Mesodermal cell (in vitro differentiated cells): ENCODE measurements at regions not wholly inside any gene's neighbourhood (a gene's known extent, or its start where the extent isn't known, plus 50 kb on each side); places are given as distances from the start of the nearest gene placed in this dataset.

Experiments
- H3K27ac ChIP-seq: 2 replicates; pipeline ENCODE4 v1.7.0; 2013; ENCODE audit warnings: mild to moderate bottlenecking, low read depth, low read length, moderate library complexity; ENCODE audit not compliant: severe bottlenecking
- H3K36me3 ChIP-seq: 2 replicates; pipeline ENCODE4 v1.7.1; 2013; ENCODE audit warnings: mild to moderate bottlenecking, low read length, moderate library complexity; ENCODE audit not compliant: control insufficient read depth, insufficient read depth
- H3K4me1 ChIP-seq: one replicate; pipeline ENCODE4 v1.7.1; 2013; ENCODE audit warnings: mild to moderate bottlenecking, low read length; ENCODE audit not compliant: insufficient read depth, control insufficient read depth, poor library complexity, severe bottlenecking
- H3K4me3 ChIP-seq: 2 replicates; pipeline ENCODE4 v1.7.0; 2013; ENCODE audit warnings: low read length, control low read depth, mild to moderate bottlenecking; ENCODE audit not compliant: insufficient read depth, poor library complexity, severe bottlenecking; ENCODE audit errors: extremely low read depth
- H3K9me3 ChIP-seq: 2 replicates; pipeline ENCODE4 v1.7.1; 2013; ENCODE audit warnings: mild to moderate bottlenecking, low read length, moderate library complexity; ENCODE audit not compliant: control insufficient read depth
- WGBS, 2 experiments: methylation state at CpG; one replicate each; pipeline ENCODE4 v1.1.5; 2013; ENCODE audit warnings: missing lambda C conversion rate in 2 of 2; ENCODE audit not compliant: insufficient coverage in 2 of 2; 5-methylcytosine and 5-hydroxymethylcytosine counted together

DNA sequence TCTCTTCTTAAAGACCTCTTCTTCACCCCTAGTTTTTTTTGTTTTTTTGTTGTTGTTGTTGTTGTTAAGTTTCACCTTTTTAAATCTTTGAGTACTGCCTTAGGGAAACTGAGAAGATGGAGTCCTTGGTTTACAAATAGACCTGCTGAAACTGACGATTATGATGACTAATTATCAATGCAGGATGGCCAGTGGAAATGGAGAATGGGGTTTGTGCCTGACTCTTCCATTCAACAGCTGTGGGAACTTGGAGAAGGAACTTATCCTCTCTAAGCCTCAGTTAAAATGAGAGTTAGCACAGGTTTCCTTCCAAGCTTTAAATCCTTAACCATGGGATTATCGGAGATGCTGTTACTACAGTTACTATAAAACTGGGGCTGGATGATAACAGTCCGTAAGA is 66.7 kb upstream of the PNMA1 start:
- peaks cover 33% of the 10 kb centered on the region for H3K4me1 ChIP-seq
- WGBS, 2 experiments = 60 to 71% methylated on average over 1 of the region's 3 CpGs
- no peak overlapping the region for H3K4me3 ChIP-seq
- H3K27ac ChIP-seq = no peak overlapping the region
- no peaks in the 10 kb centered on the region for H3K9me3 ChIP-seq
- H3K36me3 ChIP-seq = peaks cover 11% of the 10 kb centered on the region

- Histone ChIP-seq H3K27ac (no peak overlapping the region), H3K4me3 (no peak overlapping the region), H3K36me3 (peaks cover 11% of the 10 kb centered on the region), H3K9me3 (no peaks in the 10 kb centered on the region), H3K4me1 (peaks cover 30% of the 10 kb centered on the region)
- WGBS, 2 experiments = 82 to 100% methylated on average over 1 to 3 of the region's 4 CpGs
Measured at GRCh38 chr14:73780391-73780790, 66.2 kb upstream of the PNMA1 start.

DNA sequence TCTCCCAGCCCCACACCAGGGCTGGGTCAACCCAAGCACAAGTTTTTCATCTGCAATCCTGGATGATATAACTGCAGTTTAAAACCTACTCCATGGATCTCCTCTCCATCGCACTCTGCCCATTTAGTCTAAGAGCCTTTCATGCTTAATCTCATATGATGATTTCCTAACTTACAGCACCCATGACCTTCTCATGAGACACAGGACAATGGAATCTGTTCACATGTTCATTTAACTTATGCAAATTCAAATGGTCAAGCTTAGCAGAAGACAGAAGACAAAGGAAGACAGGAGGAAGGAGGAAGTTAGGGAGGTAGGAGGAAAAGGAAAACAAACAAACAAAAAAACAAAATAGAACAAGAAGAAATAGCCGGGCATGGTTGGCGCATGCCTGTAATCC is 64.6 kb upstream of the PNMA1 start:
- Histone ChIP-seq H3K4me3 (no peak overlapping the region), H3K4me1 (peaks cover 21% of the 10 kb centered on the region), H3K36me3 (peaks cover 11% of the 10 kb centered on the region), H3K9me3 (no peaks in the 10 kb centered on the region), H3K27ac (no peak overlapping the region)
- 93 to 100% methylated on average over 3 of the region's 3 CpGs for WGBS, 2 experiments

- Histone ChIP-seq H3K4me1 (peaks cover 7% of the 10 kb centered on the region), H3K27ac (no peak overlapping the region), H3K36me3 (peaks cover 11% of the 10 kb centered on the region), H3K4me3 (no peak overlapping the region), H3K9me3 (no peaks in the 10 kb centered on the region)
- 61 to 71% methylated on average over 7 of the region's 7 CpGs for WGBS, 2 experiments
Measured at GRCh38 chr14:73777420-73777819, 63.2 kb upstream of the PNMA1 start.

- H3K9me3 ChIP-seq = no peaks in the 10 kb centered on the region
- peaks cover 4% of the 10 kb centered on the region for H3K36me3 ChIP-seq
- peak overlapping the region; percentile 36 for H3K27ac ChIP-seq
- H3K4me1 ChIP-seq = peaks cover 18% of the 10 kb centered on the region
- 86 to 93% methylated on average over 1 to 2 of the region's 3 CpGs for WGBS, 2 experiments
- H3K4me3 ChIP-seq = no peak overlapping the region
Measured at GRCh38 chr14:73776194-73776537, 62.0 kb upstream of the PNMA1 start.

DNA sequence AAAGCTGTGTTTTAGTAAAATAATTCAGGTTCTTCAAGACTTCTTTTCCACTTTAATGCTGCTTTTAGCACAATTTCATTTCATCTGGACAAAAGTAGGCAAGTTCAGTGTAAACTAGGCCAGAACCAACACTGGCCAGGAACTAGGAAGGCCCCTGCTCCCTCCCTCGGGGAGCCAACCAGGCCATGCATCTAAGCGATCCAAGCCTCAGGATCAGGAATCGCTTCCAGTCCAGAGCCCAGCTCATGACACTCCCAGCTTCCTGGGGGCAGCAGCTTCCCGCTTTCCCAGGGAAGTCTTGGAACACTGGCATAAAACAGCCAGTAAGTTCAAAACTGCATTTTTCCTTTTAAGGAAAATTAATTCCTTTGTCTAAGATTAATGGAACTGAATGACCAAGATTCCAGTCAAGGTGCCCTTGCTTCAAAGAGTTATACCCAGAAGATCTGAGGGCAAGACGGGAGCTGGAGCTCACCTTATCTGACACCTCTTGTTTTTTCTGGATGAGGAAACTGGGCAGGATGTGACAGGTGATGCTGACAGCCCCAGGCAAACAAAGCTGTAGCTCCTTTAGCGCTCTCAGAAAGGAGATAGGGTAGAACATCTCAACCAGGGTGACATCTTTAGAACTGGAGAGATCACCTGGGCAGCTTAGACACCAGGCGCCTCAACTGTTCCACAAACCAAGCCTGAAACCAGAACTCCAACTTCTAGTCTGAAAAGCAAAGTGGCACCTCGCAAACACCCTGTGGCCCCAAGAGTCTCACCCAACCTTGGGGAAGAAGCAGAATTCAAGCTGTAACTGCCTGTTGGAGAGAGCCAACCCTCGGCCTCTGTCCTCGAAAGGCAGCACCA is 61.4 kb upstream of the PNMA1 start:
- H3K36me3 ChIP-seq = peaks cover 4% of the 10 kb centered on the region
- peak overlapping the region; percentile 36 for H3K27ac ChIP-seq
- H3K4me3 ChIP-seq = no peak overlapping the region
- H3K9me3 ChIP-seq = no peaks in the 10 kb centered on the region
- H3K4me1 ChIP-seq = peaks cover 23% of the 10 kb centered on the region
- WGBS, 2 experiments = 95 to 98% methylated on average over 9 to 10 of the region's 10 CpGs

DNA sequence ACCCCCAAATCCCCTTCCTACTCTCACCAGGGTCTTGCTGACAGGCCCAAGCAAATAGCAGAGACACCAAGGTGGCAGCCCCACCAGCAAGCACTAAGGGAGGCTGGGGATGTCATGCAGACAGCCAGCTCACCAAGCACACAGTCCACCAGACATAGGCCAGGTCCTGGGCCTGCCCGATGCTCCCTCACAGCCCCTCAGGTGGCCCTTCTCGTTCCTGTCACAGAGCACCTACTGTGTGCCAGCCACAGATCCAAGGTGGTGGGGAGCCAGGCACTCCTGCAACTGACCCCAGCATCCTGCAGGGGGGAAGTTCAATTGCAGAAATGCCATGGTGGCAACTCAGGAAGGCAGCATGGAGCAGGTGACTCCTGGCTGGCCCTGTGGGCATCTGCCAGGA is 60.5 kb upstream of the PNMA1 start:
- no peaks in the 10 kb centered on the region for H3K9me3 ChIP-seq
- H3K4me1 ChIP-seq = peaks cover 23% of the 10 kb centered on the region
- H3K36me3 ChIP-seq = peaks cover 3% of the 10 kb centered on the region
- H3K4me3 ChIP-seq = no peak overlapping the region
- 86 to 100% methylated on average over 1 to 2 of the region's 2 CpGs for WGBS, 2 experiments
- H3K27ac ChIP-seq = no peak overlapping the region

DNA sequence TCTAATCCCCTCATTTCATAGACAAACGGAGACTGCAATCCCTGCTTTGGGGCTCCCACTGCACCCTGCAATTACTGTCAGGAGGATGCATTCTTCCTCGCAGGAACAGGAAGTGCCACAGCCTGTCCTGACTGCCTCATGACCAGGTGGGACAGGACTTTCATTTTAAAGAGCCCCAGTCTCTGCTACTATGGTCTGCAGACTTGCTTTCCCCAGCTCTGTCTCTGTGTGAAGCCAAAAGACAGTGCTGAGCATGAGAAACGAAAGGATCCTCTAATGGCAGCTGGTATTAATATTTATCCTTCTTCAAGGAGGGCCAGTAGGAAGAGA is 60.0 kb upstream of the PNMA1 start:
- H3K36me3 ChIP-seq = peaks cover 3% of the 10 kb centered on the region
- no peak overlapping the region for H3K27ac ChIP-seq
- H3K4me1 ChIP-seq = peaks cover 26% of the 10 kb centered on the region
- no peaks in the 10 kb centered on the region for H3K9me3 ChIP-seq
- WGBS, 2 experiments = 74 to 76% methylated on average over 2 of the region's 3 CpGs
- H3K4me3 ChIP-seq = no peak overlapping the region

DNA sequence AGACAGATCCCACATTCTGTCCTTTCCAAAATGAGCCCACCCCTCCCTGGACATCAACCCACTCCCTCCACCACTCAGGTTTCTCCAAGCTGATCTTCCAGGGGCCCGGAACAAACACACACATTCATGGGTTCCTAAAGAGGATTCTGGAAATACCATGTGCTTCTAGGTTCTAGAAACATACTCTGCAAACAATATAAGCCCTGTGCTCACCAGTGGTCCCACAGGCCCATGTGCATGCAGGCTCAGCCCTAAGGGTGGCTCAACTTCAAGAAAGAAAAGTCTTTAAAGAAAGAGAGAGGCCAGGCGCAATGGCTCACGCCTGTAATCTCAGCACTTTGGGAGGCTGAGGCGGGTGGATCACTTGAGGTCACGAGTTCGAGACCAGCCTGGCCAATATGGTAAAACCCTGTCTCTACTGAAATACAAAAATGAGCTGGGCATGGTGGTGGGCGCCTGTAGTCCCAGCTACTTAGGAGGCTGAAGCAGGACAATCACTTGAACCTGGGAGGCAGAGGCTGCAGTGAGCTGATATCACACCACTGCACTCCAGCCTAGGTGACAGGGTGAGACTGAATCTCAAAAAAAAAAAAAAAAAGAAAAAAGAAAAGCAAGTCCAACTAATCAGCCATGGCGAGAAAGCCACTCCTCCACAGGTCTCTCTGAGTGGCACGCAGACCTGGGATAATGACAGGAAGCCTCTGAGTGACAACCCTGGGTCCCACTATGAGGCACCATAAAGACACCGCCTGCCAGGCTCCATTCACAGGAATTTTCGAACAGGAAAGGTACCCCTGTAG is 59.5 kb upstream of the PNMA1 start:
- no peak overlapping the region for H3K4me3 ChIP-seq
- peaks cover 3% of the 10 kb centered on the region for H3K36me3 ChIP-seq
- H3K4me1 ChIP-seq = peaks cover 31% of the 10 kb centered on the region
- H3K9me3 ChIP-seq = no peaks in the 10 kb centered on the region
- 90 to 93% methylated on average over 5 to 11 of the region's 11 CpGs for WGBS, 2 experiments
- H3K27ac ChIP-seq = no peak overlapping the region

- H3K27ac ChIP-seq = peak overlapping the region; percentile 53
- WGBS, 2 experiments = 3 to 9% methylated on average over 6 of the region's 7 CpGs
Measured at GRCh38 chr14:73771848-73772638, 57.9 kb upstream of the PNMA1 start.

More at GRCh38 chr14:73771848-73772638, 57.9 kb upstream of the PNMA1 start:
- peaks cover 3% of the 10 kb centered on the region for H3K36me3 ChIP-seq
- H3K9me3 ChIP-seq = no peaks in the 10 kb centered on the region
- peaks cover 33% of the 10 kb centered on the region for H3K4me1 ChIP-seq
- no peak overlapping the region for H3K4me3 ChIP-seq
